ENCODE measurements at regions not wholly inside any gene's neighbourhood (a gene's known extent, or its start where the extent isn't known, plus 50 kb on each side); places are given as distances from the start of the nearest gene placed in this dataset.

DNA sequence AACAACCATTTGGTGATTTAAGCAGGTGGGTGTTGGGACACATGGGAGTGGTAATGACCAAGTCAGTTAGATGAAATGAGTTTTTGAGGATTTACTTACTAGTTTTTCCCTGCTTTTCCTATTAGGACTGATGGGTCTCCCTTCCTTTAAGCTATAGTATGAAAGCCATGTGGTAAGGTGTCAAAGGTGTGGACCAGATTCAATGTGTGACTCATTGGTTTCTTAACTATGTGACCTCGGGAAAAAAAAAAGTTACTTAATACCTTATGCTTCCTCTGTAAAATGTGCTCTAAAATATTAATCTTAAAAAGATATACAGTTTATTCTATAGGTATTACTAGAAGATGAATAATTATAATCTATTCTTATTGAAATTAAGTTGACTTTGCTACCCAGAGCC, 93.7 kb downstream of the DUSP10 start:
- TF ChIP-seq CTCF (IDR thresholded peaks at IDR 0.05), result no peak
- TF ChIP-seq POLR2A (IDR thresholded peaks at IDR 0.05), result no peak
- no peak overlapping the region for H3K4me3 ChIP-seq
- no peaks in the 10 kb centered on the region for H3K4me1 ChIP-seq
- 79 to 90% methylated on average over 1 of the region's 1 CpG for WGBS, 2 donors
- no peaks in the 10 kb centered on the region for H3K27me3 ChIP-seq
- H3K36me3 ChIP-seq (ENCODE audit: low read depth, missing control alignments), result no peaks in the 10 kb centered on the region
- no peaks in the 10 kb centered on the region for H3K9me3 ChIP-seq
- intact Hi-C loops (cut with DNase I; ENCODE audit: low total_unique reads), result no loop called here
- H3K27ac ChIP-seq, result no peak overlapping the region
- DNase-seq, result no peak

All from testis (tissue), 2 donors.